Hepatocyte (in vitro differentiated cells): ENCODE measurements at regions not wholly inside any gene's neighbourhood (a gene's known extent, or its start where the extent isn't known, plus 50 kb on each side); places are given as distances from the start of the nearest gene placed in this dataset.
"Not testable (repeated sequence)": the region's sequence is repeated elsewhere in the genome, so short reads cannot be mapped to it uniquely, and the experiment has no call there.

Experiments
- DNase-seq: peaks from one replicate; pipeline ENCODE4 v3.0.0-alpha.2; 2016; ENCODE audit warnings: low spot score
- H2AFZ ChIP-seq: fragments of 200-600 bp; sonication (generic); 2 replicates; pipeline ENCODE4 v1.6.0; 2016; ENCODE audit warnings: antibody characterized with exemption, mild to moderate bottlenecking
- H3K27ac ChIP-seq: fragments of 200-600 bp; sonication (generic); 2 replicates; pipeline ENCODE4 v1.5.1; 2016; ENCODE audit warnings: mild to moderate bottlenecking
- H3K27me3 ChIP-seq: fragments of 200-600 bp; sonication (generic); 2 replicates; pipeline ENCODE4 v1.6.1; 2016
- H3K36me3 ChIP-seq: fragments of 200-600 bp; sonication (generic); replicated peaks from 2 replicates; pipeline ENCODE4 v1.5.1; 2016; ENCODE audit warnings: low read depth; ENCODE audit not compliant: insufficient read depth
- H3K4me1 ChIP-seq: fragments of 200-600 bp; sonication (generic); 2 replicates; pipeline ENCODE4 v1.5.1; 2016; ENCODE audit warnings: mild to moderate bottlenecking, moderate library complexity; ENCODE audit not compliant: insufficient read depth
- H3K4me2 ChIP-seq: fragments of 200-600 bp; sonication (generic); 2 replicates; pipeline ENCODE4 v1.6.0; 2016
- H3K4me3 ChIP-seq: fragments of 200-600 bp; sonication (generic); 2 replicates; pipeline ENCODE4 v1.5.1; 2016; ENCODE audit warnings: mild to moderate bottlenecking
- H3K79me2 ChIP-seq: fragments of 200-600 bp; sonication (generic); 2 replicates; pipeline ENCODE4 v1.6.0; 2017; ENCODE audit warnings: mild to moderate bottlenecking
- H3K9me2 ChIP-seq: fragments of 200-600 bp; sonication (generic); replicated peaks from 2 replicates; pipeline ENCODE4 v1.6.0; 2017; ENCODE audit warnings: mild to moderate bottlenecking; ENCODE audit not compliant: insufficient read depth
- H3K9me3 ChIP-seq: fragments of 200-600 bp; sonication (generic); 2 replicates; pipeline ENCODE4 v1.5.1; 2016; ENCODE audit warnings: low read depth, mild to moderate bottlenecking
- H4K20me1 ChIP-seq: fragments of 200-600 bp; sonication (generic); 2 replicates; pipeline ENCODE4 v1.6.0; 2016; ENCODE audit warnings: mild to moderate bottlenecking; ENCODE audit not compliant: insufficient read depth, poor library complexity, severe bottlenecking
- CTCF ChIP-seq: fragments of 200-600 bp; sonication (generic); IDR thresholded peaks from 2 replicates; pipeline ENCODE4 v1.5.1; 2016; ENCODE audit warnings: antibody characterized with exemption, mild to moderate bottlenecking; ENCODE audit not compliant: poor library complexity
- EZH2 ChIP-seq: fragments of 200-600 bp; sonication (generic); IDR thresholded peaks from 2 replicates; pipeline ENCODE4 v1.6.1; 2016; ENCODE audit warnings: antibody characterized with exemption, mild to moderate bottlenecking, borderline replicate concordance
- EZH2phosphoT487 ChIP-seq: fragments of 200-600 bp; sonication (generic); IDR thresholded peaks from one replicate; pipeline ENCODE4 v1.6.1; 2018; ENCODE audit warnings: antibody characterized with exemption, mild to moderate bottlenecking, low read depth, moderate library complexity; ENCODE audit not compliant: unreplicated experiment, severe bottlenecking
- WGBS: methylation state at CpG from one replicate; pipeline ENCODE4 v1.1.6; 2016; ENCODE audit warnings: low lambda C conversion rate; ENCODE audit errors: missing lambda C conversion rate; 5-methylcytosine and 5-hydroxymethylcytosine counted together

GRCh38 chr6:8623441-8623840, 188.1 kb upstream of the SLC35B3 start:
- no peak overlapping the region for H3K4me2 ChIP-seq
- no peaks in the 10 kb centered on the region for H3K9me3 ChIP-seq
- no peaks in the 10 kb centered on the region for H3K27me3 ChIP-seq
- H3K79me2 ChIP-seq = no peaks in the 10 kb centered on the region
- DNase-seq = no peak
- TF ChIP-seq EZH2phosphoT487 (no peak), CTCF (no peak), EZH2 (no peak)
- H4K20me1 ChIP-seq = no peaks in the 10 kb centered on the region
- no peak overlapping the region for H3K27ac ChIP-seq
- 84% methylated on average over 3 of the region's 3 CpGs for WGBS
- no peak overlapping the region for H3K4me3 ChIP-seq
- no peaks in the 10 kb centered on the region for H3K36me3 ChIP-seq
- H3K9me2 ChIP-seq = no peaks in the 10 kb centered on the region
- no peaks in the 10 kb centered on the region for H3K4me1 ChIP-seq
- H2AFZ ChIP-seq = no peak overlapping the region

DNA sequence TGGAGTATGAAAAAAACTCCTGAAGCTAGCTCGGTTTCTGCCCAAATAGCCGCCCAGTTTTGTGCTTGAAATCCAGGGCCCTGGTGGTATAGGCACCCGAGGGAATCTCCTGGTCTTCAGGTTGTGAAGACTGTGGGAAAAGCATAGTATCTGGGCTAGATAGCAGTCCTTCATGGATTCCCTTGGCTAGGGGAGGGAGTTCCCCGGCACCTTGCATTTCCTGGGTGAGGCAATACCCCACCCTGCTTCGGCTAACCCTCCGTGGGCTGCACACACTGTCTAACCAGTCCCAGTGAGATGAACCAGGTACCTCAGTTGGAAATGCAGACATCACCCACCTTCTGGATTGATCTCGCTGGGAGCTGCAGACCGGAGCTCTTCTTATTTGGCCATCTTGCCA, 184.5 kb upstream of the SLC35B3 start:
- H2AFZ ChIP-seq = no peak overlapping the region
- H4K20me1 ChIP-seq = no peaks in the 10 kb centered on the region
- H3K4me1 ChIP-seq = no peaks in the 10 kb centered on the region
- H3K27me3 ChIP-seq = no peaks in the 10 kb centered on the region
- no peak overlapping the region for H3K27ac ChIP-seq
- 92% methylated on average over 8 of the region's 8 CpGs for WGBS
- DNase-seq = no peak
- H3K9me2 ChIP-seq = no peaks in the 10 kb centered on the region
- no peak overlapping the region for H3K4me3 ChIP-seq
- no peaks in the 10 kb centered on the region for H3K79me2 ChIP-seq
- no peaks in the 10 kb centered on the region for H3K9me3 ChIP-seq
- no peaks in the 10 kb centered on the region for H3K36me3 ChIP-seq
- no peak overlapping the region for H3K4me2 ChIP-seq
- no peak for TF ChIP-seq CTCF
- no peak for TF ChIP-seq EZH2
- TF ChIP-seq EZH2phosphoT487 = no peak

DNA sequence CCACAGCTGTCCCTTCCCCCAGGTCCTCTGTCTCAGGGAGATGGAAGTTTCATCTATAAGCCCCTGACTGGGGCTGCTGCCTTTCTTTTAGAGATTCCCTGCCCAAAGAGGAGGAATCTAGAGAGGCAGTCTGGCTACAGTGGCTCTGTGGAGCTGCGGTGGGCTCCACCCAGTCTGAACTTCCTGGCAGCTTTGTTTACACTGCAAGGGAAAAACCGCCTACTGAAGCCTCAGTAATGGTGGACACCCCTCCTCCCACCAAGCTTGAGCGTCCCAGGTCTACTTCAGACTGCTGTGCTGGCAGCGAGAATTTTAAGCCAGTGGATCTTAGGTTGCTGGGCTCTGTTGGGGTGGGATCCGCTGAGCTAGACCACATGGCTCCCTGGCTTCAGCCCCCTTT, 184.1 kb upstream of the SLC35B3 start:
- H3K27me3 ChIP-seq, H3K9me2 ChIP-seq, H3K36me3 ChIP-seq, H3K4me2 ChIP-seq, H3K4me3 ChIP-seq, H2AFZ ChIP-seq, H3K79me2 ChIP-seq, DNase-seq, H3K9me3 ChIP-seq, H3K27ac ChIP-seq, H3K4me1 ChIP-seq, H4K20me1 ChIP-seq: not testable (repeated sequence)
- WGBS = 61% methylated on average over 5 of the region's 5 CpGs

DNA sequence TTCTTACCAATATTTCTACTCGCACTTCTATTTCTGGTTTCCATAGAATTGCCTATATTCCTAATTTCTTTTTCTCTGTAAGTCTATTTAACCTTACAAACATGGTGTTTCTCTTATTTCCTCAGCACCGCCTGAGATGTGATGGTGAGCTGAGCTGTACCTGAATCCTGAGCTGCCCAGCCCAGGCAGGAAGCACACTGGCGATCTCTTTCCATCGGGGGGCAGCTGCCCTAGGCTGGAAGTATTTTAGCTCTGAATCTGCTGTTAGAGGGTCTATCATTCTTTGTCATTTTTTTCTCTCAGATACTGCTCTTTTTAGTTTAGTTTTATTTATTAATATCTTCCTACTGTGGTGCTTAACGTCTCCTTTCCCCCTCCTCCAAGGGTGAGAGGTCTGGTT, 173.4 kb upstream of the SLC35B3 start:
- TF ChIP-seq EZH2phosphoT487 (no peak), EZH2 (no peak), CTCF (no peak)
- Histone ChIP-seq H3K9me2 (no peaks in the 10 kb centered on the region), H4K20me1 (no peaks in the 10 kb centered on the region), H2AFZ (no peak overlapping the region), H3K36me3 (no peaks in the 10 kb centered on the region), H3K4me3 (no peak overlapping the region), H3K4me1 (no peaks in the 10 kb centered on the region), H3K4me2 (no peak overlapping the region), H3K27me3 (no peaks in the 10 kb centered on the region), H3K79me2 (no peaks in the 10 kb centered on the region), H3K9me3 (no peaks in the 10 kb centered on the region), H3K27ac (no peak overlapping the region)
- no peak for DNase-seq
- WGBS = 76% methylated on average over 5 of the region's 5 CpGs
